ENCODE measurements at regions not wholly inside any gene's neighbourhood (a gene's known extent, or its start where the extent isn't known, plus 50 kb on each side); places are given as distances from the start of the nearest gene placed in this dataset.

- no peak for DNase-seq (ENCODE audit: low read depth in 3 of 3)
Observed at GRCh38 chr19:31979362-31979761, 366.0 kb upstream of the ZNF507 start.

- no peak for DNase-seq (ENCODE audit: low read depth in 3 of 3)
Observed at GRCh38 chr19:31979949-31980670, 365.3 kb upstream of the ZNF507 start.

GRCh38 chr19:31980796-31981195 is 364.6 kb upstream of the ZNF507 start:
- no peak for DNase-seq (ENCODE audit: low read depth in 3 of 3)

- DNase-seq (ENCODE audit: low read depth in 3 of 3), result no peak
Observed at GRCh38 chr19:31981545-31981944, 363.9 kb upstream of the ZNF507 start.

GRCh38 chr19:31983647-31984046 is 361.8 kb upstream of the ZNF507 start:
- no peak for DNase-seq (ENCODE audit: low read depth in 3 of 3)

- no peak for DNase-seq (ENCODE audit: low read depth in 3 of 3)
Observed at GRCh38 chr19:31985001-31985605, 360.3 kb upstream of the ZNF507 start.

- no peak for DNase-seq (ENCODE audit: low read depth in 3 of 3)
Observed at GRCh38 chr19:31986951-31987350, 358.5 kb upstream of the ZNF507 start.

- DNase-seq (ENCODE audit: low read depth in 3 of 3), result no peak
Observed at GRCh38 chr19:31988256-31988655, 357.2 kb upstream of the ZNF507 start.

GRCh38 chr19:31991984-31992655 is 353.3 kb upstream of the ZNF507 start:
- no peak for DNase-seq (ENCODE audit: low read depth in 3 of 3)

GRCh38 chr19:31992750-31993149 is 352.7 kb upstream of the ZNF507 start:
- no peak for DNase-seq (ENCODE audit: low read depth in 3 of 3)

- no peak for DNase-seq (ENCODE audit: low read depth in 3 of 3)
Observed at GRCh38 chr19:31995546-31995945, 349.9 kb upstream of the ZNF507 start.

- no peak for DNase-seq (ENCODE audit: low read depth in 3 of 3)
Observed at GRCh38 chr19:32010071-32010470, 335.3 kb upstream of the ZNF507 start.

GRCh38 chr19:32012206-32012605 is 333.2 kb upstream of the ZNF507 start:
- no peak for DNase-seq (ENCODE audit: low read depth in 3 of 3)

- DNase-seq (ENCODE audit: low read depth in 3 of 3), result no peak
Observed at GRCh38 chr19:32012886-32013631, 332.4 kb upstream of the ZNF507 start.

GRCh38 chr19:32017176-32017953 is 328.0 kb upstream of the ZNF507 start:
- DNase-seq (ENCODE audit: low read depth in 3 of 3), result no peak

GRCh38 chr19:32018014-32018413 is 327.4 kb upstream of the ZNF507 start:
- DNase-seq (ENCODE audit: low read depth in 3 of 3), result no peak

- no peak for DNase-seq (ENCODE audit: low read depth in 3 of 3)
Observed at GRCh38 chr19:32020538-32020937, 324.9 kb upstream of the ZNF507 start.

GRCh38 chr19:32022044-32022640 is 323.3 kb upstream of the ZNF507 start:
- DNase-seq (ENCODE audit: low read depth in 3 of 3), result no peak

- no peak for DNase-seq (ENCODE audit: low read depth in 3 of 3)
Observed at GRCh38 chr19:32022731-32023563, 322.5 kb upstream of the ZNF507 start.

- no peak for DNase-seq (ENCODE audit: low read depth in 3 of 3)
Observed at GRCh38 chr19:32023564-32023832, 321.9 kb upstream of the ZNF507 start.

GRCh38 chr19:32029235-32029634 is 316.2 kb upstream of the ZNF507 start:
- DNase-seq (ENCODE audit: low read depth in 3 of 3), result no peak
